Nucleus accumbens (tissue), 56 donors: ENCODE measurements at regions not wholly inside any gene's neighbourhood (a gene's known extent, or its start where the extent isn't known, plus 50 kb on each side); places are given as distances from the start of the nearest gene placed in this dataset.

Experiments
- DNase-seq, 56 donors: peaks; one replicate each; lab custom pipeline; 2025; lab: John Stamatoyannopoulos, UW

DNA sequence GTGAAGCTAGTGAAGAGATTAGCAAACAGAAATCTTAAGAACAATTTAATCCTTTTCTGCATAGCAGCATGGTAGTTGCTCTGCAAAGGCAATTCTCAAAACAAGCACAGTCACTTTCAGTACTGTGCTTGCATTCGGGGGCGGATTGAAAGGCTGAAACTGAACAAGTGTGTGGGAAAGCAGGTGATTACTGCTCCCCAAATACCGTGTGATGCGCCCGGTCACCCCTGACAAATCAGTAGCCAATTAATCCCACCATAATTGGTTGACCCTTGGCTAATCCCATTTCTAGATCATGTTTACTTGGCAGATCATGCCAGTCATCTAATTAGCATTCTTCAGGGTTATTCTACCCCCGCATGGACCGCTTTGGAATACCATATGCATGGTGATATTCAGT, 76.5 kb upstream of the ADRB1 start:
- peak in 14 of 56 donors; percentile 7 to 56 (median 28) for DNase-seq

DNA sequence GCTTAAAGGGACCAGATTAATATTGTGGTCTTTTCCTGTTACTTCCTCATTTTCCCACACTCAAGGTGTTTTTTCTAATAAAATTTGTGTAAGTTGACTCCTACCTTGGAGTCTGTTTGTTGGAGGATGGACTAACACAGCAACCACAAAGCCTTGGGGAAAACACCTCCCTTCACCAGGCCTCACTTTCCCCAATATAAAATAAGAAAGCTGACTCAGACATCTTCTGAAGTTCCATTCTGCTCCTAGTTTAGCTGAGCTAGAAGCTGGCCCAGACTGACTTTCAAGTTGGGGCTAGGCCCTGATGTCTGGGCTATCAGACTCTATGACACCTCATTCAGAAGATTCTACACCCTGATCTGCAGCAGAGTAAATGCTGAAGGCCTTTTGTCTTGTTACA, 73.0 kb upstream of the ADRB1 start:
- no peak for DNase-seq

DNA sequence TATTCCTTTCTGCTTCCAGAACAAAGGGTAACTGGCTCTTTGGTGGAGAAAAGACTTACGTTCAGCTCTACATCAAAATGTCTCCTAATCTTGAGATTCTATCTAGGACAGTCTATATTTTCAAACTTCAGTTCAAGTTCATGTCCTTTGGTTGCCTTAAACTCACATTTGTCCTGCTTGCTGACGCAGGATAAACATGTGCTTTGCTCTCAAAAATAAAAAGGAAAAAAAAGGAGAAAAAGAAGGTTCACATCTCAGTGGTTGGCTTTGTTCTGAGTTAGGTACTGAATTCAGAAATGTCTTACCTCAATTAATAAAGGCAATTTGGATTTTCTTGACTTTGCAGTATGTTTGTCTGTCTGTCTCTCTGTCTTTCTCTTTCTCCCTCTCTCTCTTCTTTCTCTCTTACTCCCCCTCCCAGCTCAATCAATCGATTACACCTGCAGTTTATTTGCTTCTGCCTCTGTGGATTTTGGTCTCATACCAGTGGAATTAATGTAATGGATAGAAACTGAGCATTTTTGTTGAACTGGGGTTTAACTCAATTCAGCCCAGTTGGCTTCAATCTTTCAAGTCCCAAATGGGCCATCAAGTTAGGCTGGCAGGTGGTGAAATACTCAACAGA, 72.2 kb upstream of the ADRB1 start:
- no peak for DNase-seq

DNA sequence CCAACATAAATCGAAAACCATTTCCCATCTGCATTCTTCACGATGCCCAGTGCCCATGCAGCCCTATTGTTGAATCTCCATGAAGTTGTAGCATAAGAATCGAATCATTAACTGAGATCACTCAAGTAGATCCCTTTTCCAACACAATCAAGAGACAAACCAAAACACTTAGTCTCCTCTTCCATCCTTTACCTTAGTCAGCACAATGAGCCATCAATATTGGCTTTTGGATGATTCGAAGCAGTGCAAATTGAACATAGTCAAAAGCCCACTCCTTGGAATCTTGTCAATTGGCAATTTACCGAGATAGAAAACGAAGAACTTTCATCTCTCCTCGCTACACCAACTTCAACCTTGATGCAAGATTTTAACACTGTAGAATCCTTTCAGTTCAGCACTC, 66.5 kb upstream of the ADRB1 start:
- no peak for DNase-seq

DNA sequence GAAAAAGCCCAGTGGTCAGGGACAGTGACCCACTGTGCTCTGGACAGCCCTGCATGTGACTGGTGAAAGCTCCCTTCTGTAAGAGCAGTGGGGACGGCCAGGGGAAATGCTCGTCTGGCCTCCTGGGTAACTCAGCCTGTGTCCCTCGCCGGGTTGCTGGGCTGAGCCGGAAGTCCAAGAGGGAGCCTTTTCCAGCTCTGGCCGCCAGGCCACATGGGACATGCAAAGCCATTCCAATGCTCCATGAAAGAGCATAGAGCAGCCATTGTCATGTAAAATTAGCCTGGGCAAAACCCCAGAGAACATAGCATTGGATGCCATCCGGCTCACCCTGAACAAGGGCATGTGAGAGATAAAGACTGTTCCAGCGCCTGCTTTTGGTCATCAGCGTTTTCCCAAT, 64.9 kb upstream of the ADRB1 start:
- peak in 52 of 56 donors; percentile 14 to 85 (median 52) for DNase-seq

DNA sequence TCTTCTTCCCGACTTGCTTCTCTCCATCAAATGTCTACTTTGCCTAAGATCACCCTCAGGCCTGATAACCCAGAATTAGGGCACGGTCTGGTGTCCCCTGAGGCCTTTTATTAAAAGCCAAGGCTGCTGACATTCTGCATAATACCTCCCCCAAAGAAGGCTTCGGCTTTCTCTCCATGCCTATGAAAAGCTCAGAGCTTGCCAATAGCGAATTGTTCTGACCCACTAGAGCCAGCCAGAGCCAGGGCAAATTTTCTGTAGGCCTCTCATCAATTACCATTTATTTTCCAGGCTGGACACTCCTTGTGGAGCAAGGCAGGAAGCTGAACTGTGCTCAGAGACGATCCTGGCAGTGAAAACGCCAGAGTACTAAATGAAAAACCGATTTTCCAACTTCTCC, 64.3 kb upstream of the ADRB1 start:
- DNase-seq = peak in 9 of 56 donors; percentile 10 to 52 (median 35)

DNA sequence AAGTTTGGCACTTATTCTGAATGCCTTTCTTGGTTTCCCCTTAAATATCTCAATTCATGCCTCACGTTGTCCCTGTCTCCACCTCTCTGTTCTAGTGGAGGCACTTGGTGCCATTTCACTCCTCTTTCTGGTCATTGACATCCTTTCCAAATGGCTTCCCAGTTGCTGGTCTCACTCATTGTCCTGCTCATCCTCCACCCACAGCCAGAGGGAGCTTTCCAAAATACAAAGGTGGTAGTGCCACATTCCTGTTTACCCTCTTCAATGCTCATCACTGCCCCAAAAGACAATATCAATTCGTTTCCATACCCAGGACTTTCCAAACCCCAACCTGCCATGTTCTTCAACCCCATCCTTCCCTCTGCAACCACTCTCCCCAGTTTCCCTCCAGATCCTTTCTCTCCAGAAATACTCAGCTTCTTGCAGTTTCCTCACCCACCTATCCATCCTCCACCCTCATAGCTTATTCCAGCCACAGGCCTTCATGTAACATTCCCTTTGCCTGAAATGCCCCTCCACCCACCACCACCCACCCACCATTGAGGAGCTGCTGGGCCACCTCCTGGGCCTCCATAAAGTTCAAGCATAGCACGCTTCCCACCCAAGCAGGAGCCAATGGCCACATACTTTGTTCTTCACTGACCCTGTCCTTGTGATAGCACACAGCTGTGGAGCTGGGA, 63.1 kb upstream of the ADRB1 start:
- DNase-seq = no peak

DNA sequence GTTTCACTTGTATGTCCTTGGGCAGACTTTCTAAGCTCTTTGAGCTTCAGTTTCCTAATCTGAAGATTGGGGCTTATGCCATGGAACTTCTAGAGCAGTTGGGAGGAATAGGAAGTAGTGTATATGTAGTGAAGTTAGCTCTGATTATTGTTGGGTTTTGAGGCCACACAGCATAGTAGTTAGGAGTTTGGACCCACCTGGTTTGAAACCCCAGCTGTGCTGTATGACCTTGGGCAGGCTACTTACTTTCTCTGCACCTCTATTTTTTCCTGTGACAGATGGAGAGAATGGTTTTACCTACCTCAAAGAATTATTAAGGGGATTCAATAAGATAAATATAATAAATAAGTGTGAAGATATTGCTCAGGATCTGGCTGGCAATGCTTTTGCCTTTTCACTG, 61.4 kb upstream of the ADRB1 start:
- no peak for DNase-seq

DNA sequence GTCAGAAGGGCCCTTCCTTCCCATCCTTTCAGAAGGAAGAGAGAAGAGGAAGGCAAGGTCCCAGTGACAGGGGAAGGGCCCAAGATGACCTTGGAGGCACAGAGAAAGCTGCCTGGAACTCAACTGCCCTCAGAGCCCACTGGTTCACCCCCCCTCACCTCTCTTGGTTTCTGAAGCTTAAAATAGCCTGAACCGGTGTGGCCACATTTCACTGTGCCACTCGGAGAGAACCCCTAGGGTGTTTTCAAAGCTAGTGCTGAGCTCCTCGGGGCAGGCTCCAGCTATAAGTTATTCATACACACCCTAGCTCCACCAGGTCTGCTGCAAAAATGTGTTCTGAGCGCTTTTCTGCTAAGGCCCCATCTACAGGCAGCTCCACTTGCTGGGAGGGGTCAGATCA, 60.9 kb upstream of the ADRB1 start:
- no peak for DNase-seq

DNA sequence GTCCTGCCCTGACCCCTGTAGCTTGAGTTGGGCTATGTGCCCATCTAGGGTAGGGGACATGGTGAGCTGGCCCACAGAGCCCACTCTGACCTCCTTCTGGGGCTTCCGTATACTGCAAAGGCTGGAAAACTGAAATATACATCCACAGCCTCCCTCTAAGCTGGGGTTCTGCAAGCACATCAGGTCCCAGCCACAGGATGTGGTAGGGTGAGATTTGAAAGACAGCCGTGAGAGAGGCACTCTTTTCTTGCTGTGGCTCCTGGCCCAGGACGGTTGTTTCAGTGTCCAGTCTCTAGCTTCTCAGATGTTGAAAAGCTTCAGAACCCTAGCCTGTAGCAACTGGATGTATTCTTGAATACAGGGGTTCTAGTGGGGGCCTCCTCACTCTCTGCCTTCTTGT, 60.1 kb upstream of the ADRB1 start:
- no peak for DNase-seq

DNA sequence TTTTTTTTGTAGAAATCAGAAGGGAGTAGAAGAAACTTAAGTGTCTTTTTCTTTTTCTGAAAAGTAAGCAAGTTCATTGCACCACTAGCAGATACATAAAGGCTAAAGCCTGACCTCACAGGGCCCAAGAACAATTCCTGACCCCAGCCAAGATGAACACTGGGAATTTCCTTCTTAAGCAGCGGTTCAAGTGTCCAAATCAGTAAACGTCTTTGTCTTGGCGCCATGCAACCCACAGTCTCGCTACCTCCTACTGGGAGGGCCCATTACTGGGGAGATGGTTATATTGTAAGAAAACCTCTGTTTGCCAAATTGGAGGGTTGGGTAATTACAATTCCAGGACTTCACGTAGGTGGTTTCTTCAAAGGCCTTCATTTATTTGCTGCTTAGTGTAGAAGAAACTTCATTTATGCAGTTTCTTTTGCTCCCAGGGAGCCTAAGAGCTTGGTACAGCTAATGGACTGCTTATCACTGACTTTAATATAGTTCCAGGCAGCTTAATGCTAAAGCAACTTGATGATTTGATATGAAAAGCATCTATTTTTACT, 58.3 kb upstream of the ADRB1 start:
- no peak for DNase-seq

DNA sequence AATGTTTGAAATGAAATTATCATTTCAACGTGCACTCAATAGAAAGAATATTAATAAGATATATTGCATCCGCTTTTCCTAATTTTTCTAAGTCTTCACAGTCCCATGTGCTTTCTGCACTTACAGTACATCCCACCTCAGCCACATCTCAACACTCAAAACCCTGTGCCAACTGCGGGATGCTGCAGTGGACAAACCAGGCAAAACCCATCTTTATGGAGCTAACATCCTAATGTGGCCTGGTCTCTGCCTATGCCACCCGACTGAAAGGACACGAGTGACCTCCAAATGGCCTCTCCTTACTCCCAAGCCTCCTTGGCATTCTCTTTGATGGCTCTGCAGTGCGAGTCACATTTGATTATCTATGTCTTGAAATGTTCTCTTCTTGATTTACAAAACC, 57.4 kb upstream of the ADRB1 start:
- no peak for DNase-seq

DNA sequence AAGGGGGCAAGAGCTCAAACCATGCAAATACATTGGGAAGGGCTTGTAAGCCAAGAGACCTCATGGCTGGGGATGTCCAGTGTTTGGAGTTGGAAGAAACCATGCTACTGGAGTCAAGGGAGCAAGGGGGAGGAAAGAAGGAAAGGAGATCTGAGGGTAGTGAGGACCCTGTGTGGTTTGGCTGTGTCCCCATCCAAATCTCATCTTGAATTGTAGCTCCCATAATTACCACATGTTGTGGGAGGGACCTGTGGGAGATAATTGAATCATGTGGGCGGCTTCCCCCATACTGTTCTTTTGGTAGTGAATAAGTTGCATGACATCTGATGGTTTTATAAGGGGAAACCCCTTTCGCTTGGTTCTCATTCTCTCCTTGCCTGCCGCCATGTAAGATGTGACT, 56.5 kb upstream of the ADRB1 start:
- no peak for DNase-seq

DNA sequence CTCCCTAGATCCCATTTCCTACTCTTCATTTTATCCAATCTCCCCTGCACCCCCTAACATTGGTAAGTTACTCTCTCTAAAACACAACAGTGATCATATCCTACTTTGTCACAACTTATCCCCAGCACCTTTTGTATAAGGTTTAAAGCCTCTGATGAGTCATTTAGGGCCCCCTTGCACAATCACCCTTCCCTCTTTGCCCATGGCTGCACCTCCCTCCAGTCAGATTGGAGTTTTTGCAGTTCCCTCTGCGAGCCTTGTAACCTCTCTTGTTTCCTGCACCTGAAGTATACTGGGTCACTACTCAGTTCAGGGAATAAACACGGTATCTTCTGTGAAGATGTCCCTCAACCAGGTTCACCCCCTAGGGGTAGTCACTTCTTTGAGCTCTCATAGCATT, 55.9 kb upstream of the ADRB1 start:
- peak in 2 of 56 donors; percentile 8 to 11 for DNase-seq

DNA sequence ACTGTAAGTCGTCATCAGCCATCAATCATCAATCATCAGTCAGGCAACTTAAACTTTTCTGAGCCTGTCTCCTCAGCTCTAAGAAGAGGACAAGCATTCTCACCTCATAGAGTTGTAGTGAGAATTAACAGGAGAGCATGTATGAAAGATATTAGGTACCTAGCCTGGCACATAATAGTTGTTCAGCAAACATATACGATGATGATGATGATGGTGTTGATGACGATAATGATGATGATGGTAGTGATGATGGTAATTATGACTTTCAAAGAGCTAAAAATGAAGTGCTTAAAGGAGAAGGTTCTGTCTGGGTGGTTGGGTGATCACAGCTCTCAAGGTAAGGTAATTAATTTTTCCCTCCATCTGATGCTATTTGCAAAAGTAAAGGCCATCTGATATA, 55.1 kb upstream of the ADRB1 start:
- DNase-seq = no peak

DNA sequence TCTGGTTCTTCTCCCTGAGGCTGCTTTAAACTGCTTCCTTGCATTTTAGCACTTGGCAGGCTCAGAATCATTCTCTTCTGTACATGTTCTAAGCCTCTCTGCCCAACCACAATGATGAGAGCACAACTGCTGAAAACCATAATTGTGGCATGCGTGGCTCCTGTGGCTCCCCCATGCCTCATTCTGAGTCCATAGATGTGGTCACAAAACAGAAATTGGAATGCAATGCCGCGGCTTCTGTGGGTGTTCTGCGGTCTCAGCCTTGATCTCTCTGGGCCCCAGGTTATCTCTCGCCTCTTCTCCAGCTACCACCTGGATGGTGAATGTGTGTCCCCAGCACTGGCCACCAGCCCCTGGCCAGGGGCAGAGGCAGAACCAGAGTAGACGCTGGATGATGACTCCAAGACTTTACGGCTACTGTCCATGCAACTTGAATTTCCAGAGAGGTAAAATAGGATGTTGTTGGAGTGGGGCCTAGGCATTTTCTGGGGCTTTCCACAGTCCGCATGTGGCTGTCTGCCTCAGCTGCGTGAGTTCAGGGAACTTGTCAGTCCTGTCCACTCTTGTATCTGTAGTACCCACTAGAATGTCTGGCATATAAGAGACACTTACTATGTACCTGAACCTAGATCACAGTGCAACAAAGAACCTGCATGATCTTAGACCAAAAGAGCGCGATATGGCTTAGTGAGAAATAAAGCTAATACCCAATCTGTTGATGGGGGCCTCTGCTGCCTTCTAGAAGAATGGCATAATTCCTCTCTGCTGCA, 52.4 kb upstream of the ADRB1 start:
- no peak for DNase-seq

DNA sequence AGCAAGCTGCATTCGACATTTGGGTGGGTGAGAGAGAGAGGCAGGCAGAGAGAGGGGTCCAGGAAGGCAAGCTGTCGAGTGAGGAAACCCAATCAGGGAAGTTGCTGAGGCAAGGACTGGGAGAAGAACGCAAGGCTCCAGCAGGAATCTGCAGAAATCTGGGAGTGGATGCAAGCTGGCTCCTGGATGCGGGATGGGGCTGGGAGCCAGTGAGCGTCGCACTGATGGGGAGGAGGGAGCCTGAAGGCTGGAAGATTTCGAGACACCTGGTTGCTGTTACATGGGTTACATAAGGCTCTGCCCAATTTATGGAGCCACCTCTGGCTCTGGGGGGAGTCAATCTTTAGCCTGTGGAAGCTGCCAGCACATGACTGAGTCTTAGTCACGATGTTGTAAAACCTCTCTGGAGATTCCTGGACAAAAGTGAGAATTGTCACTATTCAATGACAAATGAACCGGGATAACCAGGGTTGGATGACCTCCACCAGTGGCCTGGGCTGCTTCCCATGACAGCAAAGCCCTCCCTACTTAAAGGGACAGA, 51.1 kb upstream of the ADRB1 start:
- no peak for DNase-seq

DNA sequence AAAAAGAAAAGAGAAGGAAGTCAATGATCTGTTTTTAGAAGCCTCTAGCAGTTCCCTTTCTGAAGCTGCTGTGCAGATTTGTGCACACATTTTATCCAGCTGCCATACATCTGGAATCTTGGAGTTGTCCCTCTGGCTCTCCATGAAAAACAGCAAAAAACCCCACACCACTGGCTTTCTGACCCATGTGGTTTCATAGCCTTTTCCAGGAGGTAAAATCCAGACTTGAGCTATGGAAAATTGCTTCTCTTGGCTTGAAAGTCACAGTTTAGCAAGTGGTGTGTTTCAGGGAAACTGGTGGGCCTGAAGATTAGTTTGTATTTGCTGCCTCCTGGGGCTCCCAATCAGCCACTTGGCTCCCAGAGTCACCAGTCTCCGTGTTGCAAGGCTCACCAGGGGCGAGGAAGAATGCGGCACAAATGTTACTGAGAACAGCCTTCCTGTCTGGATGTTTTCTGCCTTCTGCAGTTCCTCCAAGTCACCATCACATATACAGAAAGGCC, 50.1 kb upstream of the ADRB1 start:
- no peak for DNase-seq
